Neural cell (in vitro differentiated cells): ENCODE measurements at regions not wholly inside any gene's neighbourhood (a gene's known extent, or its start where the extent isn't known, plus 50 kb on each side); places are given as distances from the start of the nearest gene placed in this dataset.
"Not testable (repeated sequence)": the region's sequence is repeated elsewhere in the genome, so short reads cannot be mapped to it uniquely, and the experiment has no call there.

Experiments
- EZH2 ChIP-seq: fragments of 200-600, 300-800 bp; shearing (Covaris generic), sonication (generic); IDR thresholded peaks from 2 replicates; pipeline ENCODE4 v1.6.1; 2014; ENCODE audit warnings: antibody characterized with exemption, low read length, borderline replicate concordance, mild to moderate bottlenecking; ENCODE audit not compliant: insufficient read depth, poor library complexity, severe bottlenecking
- RAD21 ChIP-seq: fragments of 450-650 bp; conservative IDR thresholded peaks from 2 replicates; pipeline ENCODE4 v1.6.1; 2014; ENCODE audit warnings: antibody characterized with exemption, mild to moderate bottlenecking, moderate library complexity
- SMC3 ChIP-seq: fragments of 450-650 bp; conservative IDR thresholded peaks from 2 replicates; pipeline ENCODE4 v1.6.1; 2014; ENCODE audit warnings: antibody characterized with exemption, mild to moderate bottlenecking, moderate library complexity; ENCODE audit not compliant: poor library complexity

DNA sequence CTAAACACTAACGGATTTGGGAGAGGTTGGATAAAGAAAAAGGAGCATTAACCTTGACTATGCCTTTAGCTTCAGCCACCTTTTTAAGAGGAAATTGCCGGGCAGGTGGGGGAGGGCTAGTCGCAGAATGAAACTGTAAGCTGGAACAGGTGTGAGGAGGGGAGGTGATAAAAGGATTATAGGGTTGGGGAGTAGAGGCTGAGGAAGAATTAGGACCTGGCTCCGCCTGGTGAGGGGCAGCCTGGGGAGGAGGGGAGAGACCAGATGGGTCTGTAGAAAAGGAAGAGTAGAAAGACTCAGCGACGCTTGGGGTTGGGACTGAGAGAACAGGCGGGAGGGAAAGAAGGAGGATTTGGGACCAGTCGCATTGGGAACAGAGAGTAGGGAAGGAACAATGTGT, 376.4 kb upstream of the MEX3C start:
- not testable (repeated sequence) for TF ChIP-seq RAD21, SMC3, EZH2
